AG10803 (cell line): ENCODE measurements at regions not wholly inside any gene's neighbourhood (a gene's known extent, or its start where the extent isn't known, plus 50 kb on each side); places are given as distances from the start of the nearest gene placed in this dataset.
A peak's percentile ranks its signal among the peaks of the same experiment; 100 is the strongest.
"Not testable (repeated sequence)": the region's sequence is repeated elsewhere in the genome, so short reads cannot be mapped to it uniquely, and the experiment has no call there.

Experiments
- DNase-seq: peaks from one replicate; pipeline ENCODE4 v3.0.0; 2010; ENCODE audit warnings: low read depth
- H3K4me3 ChIP-seq: 2 replicates; pipeline ENCODE4 v1.5.1; 2011; ENCODE audit warnings: mild to moderate bottlenecking, low read length, control low read depth
- TF ChIP-seq, protein P1 (sequence below): conservative IDR thresholded peaks from 2 replicates; pipeline ENCODE4 v1.5.1; 2011; ENCODE audit warnings: mild to moderate bottlenecking, low read length, control low read depth, inconsistent platforms

- no peak overlapping the region for H3K4me3 ChIP-seq
- DNase-seq = peak; percentile 91
Measured at GRCh38 chr2:37802899-37803379, 122.1 kb upstream of the RMDN2 start.

GRCh38 chr2:37806004-37806403, 119.1 kb upstream of the RMDN2 start:
- not testable (repeated sequence) for H3K4me3 ChIP-seq, DNase-seq

More at GRCh38 chr2:37802899-37803379, 122.1 kb upstream of the RMDN2 start:
- TF ChIP-seq, protein P1, sequence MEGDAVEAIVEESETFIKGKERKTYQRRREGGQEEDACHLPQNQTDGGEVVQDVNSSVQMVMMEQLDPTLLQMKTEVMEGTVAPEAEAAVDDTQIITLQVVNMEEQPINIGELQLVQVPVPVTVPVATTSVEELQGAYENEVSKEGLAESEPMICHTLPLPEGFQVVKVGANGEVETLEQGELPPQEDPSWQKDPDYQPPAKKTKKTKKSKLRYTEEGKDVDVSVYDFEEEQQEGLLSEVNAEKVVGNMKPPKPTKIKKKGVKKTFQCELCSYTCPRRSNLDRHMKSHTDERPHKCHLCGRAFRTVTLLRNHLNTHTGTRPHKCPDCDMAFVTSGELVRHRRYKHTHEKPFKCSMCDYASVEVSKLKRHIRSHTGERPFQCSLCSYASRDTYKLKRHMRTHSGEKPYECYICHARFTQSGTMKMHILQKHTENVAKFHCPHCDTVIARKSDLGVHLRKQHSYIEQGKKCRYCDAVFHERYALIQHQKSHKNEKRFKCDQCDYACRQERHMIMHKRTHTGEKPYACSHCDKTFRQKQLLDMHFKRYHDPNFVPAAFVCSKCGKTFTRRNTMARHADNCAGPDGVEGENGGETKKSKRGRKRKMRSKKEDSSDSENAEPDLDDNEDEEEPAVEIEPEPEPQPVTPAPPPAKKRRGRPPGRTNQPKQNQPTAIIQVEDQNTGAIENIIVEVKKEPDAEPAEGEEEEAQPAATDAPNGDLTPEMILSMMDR = no peak

- DNase-seq = peak; percentile 61
Measured at GRCh38 chr2:37809525-37809924, 115.6 kb upstream of the RMDN2 start.

DNA sequence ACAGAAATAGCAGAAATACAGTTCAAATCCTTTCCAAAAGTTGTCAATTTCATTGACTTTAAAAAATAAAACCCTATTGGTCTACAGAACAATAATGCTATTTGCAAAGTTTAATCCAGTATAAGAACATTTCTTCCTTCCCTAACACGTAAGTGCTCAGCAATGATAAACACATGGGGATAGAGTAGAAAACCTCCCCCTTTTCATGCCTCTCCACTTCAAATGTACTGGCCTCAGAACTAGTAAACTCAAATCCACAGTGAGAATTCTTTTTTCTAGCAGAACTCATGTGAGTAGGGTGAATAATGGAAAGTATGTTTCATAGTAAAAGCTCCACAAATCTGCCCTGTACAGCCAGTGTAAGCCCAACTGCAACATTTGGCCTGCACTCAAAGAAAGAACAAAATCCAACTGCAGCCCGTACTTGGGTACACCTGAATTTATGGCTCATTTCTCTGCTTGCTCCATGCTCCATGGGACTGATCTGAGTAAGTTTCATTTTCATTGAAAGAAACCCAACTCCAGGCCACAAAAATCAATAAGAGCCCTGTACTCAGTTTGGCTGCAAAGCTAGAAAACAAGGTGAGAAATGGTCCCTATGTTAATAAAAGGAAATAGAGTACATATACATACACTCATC, 115.0 kb upstream of the RMDN2 start:
- H3K4me3 ChIP-seq = no peak overlapping the region
- DNase-seq = peak; percentile 76
- TF ChIP-seq, protein P1 = no peak

More at GRCh38 chr2:37809525-37809924, 115.6 kb upstream of the RMDN2 start:
- H3K4me3 ChIP-seq = no peak overlapping the region
- TF ChIP-seq, protein P1 = peak; percentile 70

DNA sequence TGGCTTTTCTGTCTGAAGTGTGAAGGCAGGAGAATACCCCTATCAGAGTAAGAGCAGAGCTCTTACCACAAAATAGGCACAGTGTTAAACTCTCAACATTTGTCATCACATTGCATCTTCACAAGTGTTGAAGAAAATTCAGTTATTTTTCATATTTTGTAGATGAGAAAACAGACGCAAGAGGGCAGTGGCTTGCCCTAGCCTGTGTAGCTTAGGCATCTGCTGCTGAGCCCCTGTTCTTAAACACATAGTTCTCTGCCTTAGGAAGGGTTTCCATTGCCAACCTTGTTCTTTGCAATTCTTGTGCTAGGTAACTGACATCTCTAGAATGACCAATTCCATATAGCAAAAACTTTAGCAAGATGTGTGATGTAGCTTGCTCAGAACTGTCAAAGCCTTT, 112.7 kb upstream of the RMDN2 start:
- no peak overlapping the region for H3K4me3 ChIP-seq
- DNase-seq = peak; percentile 61

DNA sequence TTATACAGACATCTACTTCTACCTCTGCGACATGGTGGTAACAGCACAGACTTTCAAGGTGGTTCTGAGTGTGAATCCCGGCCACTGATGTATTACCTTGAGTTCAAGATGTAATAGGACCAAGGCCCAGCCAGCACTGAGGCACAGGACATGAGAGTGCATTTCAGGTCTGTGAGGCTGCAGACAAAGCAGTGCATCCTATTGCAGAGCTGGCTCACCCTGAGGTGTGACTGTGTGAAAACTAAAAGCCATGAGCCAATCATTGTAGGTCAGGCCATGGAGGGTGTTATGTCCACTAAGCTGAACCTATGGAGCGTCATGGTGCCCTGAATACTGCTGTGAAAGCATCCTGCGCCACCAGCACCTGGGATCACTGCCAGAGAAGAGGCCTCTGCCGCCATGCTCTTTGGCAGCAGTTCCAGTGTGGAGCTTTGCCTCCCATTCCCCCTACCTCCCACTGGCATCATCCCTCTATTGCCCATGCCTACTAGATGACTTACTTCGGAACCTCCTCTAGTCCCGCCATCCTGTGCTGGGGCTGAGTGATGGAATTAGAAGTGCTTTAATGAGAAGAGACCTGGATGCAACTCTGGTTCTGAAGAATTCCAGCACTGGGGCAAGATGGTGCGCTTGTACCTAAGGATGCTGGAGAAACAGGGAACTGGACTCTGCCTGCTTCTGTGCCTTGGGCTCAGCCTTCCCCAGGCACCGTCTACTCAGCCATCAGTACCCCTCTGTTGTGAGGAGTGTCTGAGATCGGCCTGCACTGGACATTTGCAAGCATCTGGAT, 112.0 kb upstream of the RMDN2 start:
- H3K4me3 ChIP-seq = no peak overlapping the region
- DNase-seq = no peak
- TF ChIP-seq, protein P1 = no peak

More for the DNA sequence above, 112.7 kb upstream of the RMDN2 start:
- TF ChIP-seq, protein P1 = peak; percentile 59

DNA sequence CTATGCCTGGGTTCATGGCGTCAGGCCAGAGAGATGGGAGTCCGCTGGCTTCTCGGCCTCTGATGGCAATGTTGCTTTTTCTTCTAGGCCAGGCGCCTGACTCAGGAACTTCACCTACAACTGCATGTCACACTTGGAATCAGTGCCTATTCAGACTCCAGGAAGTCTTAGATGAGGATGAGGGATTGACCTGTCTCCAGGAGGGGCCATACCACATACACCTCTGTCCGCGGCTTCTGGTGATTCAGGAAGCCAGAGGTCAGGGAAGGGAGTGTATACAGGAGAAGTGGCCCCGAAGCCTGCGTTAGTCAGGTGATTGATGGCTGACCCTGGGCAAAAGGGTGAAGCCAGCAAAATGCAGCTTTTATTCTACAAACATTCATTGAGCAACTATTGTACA, 109.1 kb upstream of the RMDN2 start:
- DNase-seq = no peak
- TF ChIP-seq, protein P1 = no peak
- H3K4me3 ChIP-seq = no peak overlapping the region
